Nephron progenitor cell (in vitro differentiated cells): ENCODE measurements at regions not wholly inside any gene's neighbourhood (a gene's known extent, or its start where the extent isn't known, plus 50 kb on each side); places are given as distances from the start of the nearest gene placed in this dataset.

ENCODE experiments used
- DNase-seq: peaks from one replicate; pipeline ENCODE4 v3.0.0; 2021
- H3K27ac Mint-ChIP-seq: 2 replicates; pipeline ENCODE4 v1.8.0; 2021; ENCODE audit warnings: mild to moderate bottlenecking, moderate library complexity, mixed read lengths
- H3K27me3 Mint-ChIP-seq: 2 replicates; pipeline ENCODE4 v1.8.0; 2021; ENCODE audit warnings: mild to moderate bottlenecking, low read depth, mixed read lengths; ENCODE audit not compliant: poor library complexity
- H3K36me3 Mint-ChIP-seq: 2 replicates; pipeline ENCODE4 v1.8.0; 2021; ENCODE audit warnings: low read depth, mixed read lengths
- H3K4me1 Mint-ChIP-seq: 2 replicates; pipeline ENCODE4 v1.8.0; 2021; ENCODE audit warnings: mixed read lengths
- H3K4me3 Mint-ChIP-seq: 2 replicates; pipeline ENCODE4 v1.8.0; 2021; ENCODE audit warnings: mild to moderate bottlenecking, moderate library complexity, mixed read lengths
- H3K9me3 Mint-ChIP-seq: 2 replicates; pipeline ENCODE4 v1.8.0; 2021; ENCODE audit warnings: mild to moderate bottlenecking, moderate library complexity, mixed read lengths
- CTCF ChIP-seq: fragments of 200-600 bp; sonication (generic); IDR thresholded peaks from 2 replicates; pipeline ENCODE4 v1.5.0; 2021; ENCODE audit warnings: antibody characterized with exemption

DNA sequence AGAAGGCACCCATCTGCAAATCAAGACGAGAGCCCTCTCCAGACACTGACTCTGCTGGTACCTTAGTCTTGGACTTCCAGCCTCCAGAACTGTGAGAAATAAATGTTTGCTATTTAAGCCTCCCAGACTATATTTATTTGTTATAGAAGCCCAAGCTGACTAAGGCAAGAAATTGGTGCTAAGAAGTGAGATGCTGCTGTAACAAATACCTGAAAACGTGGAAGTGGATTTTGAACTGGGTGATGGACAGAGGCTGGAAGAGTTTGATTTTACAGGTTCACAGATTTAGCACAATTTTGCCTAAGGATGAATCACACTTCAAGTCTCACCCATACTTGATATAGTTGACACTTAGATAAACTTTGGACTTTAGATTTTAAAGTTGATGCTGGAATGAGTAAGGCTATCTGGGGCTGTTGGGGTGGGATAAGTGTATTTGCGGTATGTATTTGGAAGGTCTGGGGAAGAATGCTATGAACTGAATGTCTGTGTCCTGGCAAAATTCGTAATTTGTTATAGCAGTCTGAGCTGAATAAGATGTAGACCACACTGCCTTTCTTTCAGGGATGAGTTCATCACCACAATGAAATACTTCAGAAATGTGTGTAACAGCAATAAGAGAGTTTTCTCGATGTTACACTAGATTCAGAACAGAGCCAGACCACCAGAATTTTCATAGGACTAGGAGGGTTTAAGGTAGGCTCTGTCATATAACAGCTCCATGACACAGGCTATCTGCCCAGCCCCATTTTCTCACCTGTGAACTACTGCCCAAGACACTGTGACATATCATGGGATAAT is 120.5 kb upstream of the LMCD1 start:
- no peak overlapping the region for H3K27ac Mint-ChIP-seq
- peaks cover 5% of the 10 kb centered on the region for H3K27me3 Mint-ChIP-seq
- H3K4me3 Mint-ChIP-seq = no peak overlapping the region
- no peak for DNase-seq
- H3K36me3 Mint-ChIP-seq = no peaks in the 10 kb centered on the region
- peaks cover 11% of the 10 kb centered on the region for H3K9me3 Mint-ChIP-seq
- TF ChIP-seq CTCF = no peak
- H3K4me1 Mint-ChIP-seq = no peaks in the 10 kb centered on the region

DNA sequence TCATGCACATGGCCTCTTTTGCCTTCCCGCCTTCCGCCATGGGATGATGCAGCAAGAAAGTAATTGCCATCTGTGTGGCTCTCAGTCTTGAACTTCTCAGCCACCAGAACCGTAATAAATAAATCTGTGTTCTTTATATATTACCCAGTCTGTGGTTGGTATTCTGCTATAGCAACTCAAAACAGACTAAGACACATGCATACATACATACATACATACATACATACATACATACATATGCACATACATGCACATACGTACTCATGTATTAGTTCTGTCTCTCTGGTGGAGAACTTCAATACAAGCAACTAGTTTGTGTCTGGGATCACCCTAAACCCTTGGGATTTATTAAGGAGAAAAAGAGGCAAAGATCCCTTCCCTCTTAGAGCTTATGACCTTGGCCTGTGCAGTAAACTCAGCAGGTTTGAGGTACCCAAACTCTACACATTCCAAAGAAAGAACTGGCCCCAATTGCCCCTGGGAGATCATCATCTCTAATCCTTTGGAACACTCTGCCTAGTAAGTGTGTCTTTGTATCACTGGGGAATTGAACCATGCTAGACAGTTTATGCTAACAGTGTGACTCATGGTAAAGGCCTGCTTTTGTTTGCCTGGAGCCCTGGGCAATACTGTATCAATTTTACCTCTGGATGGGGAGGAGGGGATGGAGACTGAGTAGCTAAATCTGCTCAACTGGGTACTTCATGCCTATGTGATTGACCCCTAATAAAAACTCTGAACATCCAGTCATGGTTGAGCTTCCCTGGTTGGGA is 115.6 kb upstream of the LMCD1 start:
- no peak overlapping the region for H3K27ac Mint-ChIP-seq
- no peak overlapping the region for H3K4me3 Mint-ChIP-seq
- peaks cover 5% of the 10 kb centered on the region for H3K27me3 Mint-ChIP-seq
- TF ChIP-seq CTCF = no peak
- DNase-seq = no peak
- H3K9me3 Mint-ChIP-seq = peaks cover 5% of the 10 kb centered on the region
- H3K4me1 Mint-ChIP-seq = no peaks in the 10 kb centered on the region
- H3K36me3 Mint-ChIP-seq = no peaks in the 10 kb centered on the region

GRCh38 chr3:8387571-8387970 is 114.1 kb upstream of the LMCD1 start:
- H3K4me1 Mint-ChIP-seq = no peaks in the 10 kb centered on the region

DNA sequence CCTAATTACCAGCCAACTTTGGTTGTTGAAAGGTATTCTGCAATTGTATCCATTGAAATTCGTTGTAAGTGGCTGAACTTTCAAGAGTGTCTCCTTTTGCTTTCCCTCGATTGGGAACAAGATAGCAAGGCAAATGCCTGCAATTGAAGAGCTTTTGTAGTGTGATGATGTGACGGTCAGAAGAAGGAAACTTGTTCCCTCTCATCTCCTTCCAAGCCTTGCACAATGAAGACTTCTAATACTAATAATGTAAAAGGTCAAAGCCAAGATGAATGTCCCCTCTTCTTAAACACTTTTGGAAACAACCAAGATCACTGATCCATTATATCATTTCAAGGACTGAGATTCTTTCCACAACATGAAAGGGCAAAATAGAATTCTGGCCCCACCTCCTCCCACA is 101.9 kb upstream of the LMCD1 start:
- no peaks in the 10 kb centered on the region for H3K4me1 Mint-ChIP-seq
- H3K4me3 Mint-ChIP-seq = no peak overlapping the region
- H3K9me3 Mint-ChIP-seq = peaks cover under 1% of the 10 kb centered on the region
- no peak overlapping the region for H3K27ac Mint-ChIP-seq
- H3K36me3 Mint-ChIP-seq = no peaks in the 10 kb centered on the region
- H3K27me3 Mint-ChIP-seq = peaks cover 13% of the 10 kb centered on the region
- DNase-seq = no peak
- no peak for TF ChIP-seq CTCF

More at GRCh38 chr3:8387571-8387970, 114.1 kb upstream of the LMCD1 start:
- H3K36me3 Mint-ChIP-seq = no peaks in the 10 kb centered on the region
- no peak for TF ChIP-seq CTCF
- no peak overlapping the region for H3K4me3 Mint-ChIP-seq
- DNase-seq = no peak
- peaks cover 5% of the 10 kb centered on the region for H3K9me3 Mint-ChIP-seq
- no peak overlapping the region for H3K27ac Mint-ChIP-seq
- peaks cover 5% of the 10 kb centered on the region for H3K27me3 Mint-ChIP-seq

GRCh38 chr3:8400911-8401310 is 100.7 kb upstream of the LMCD1 start:
- DNase-seq = no peak
- H3K9me3 Mint-ChIP-seq = peaks cover 7% of the 10 kb centered on the region
- no peak for TF ChIP-seq CTCF
- no peak overlapping the region for H3K27ac Mint-ChIP-seq
- no peaks in the 10 kb centered on the region for H3K36me3 Mint-ChIP-seq
- H3K4me3 Mint-ChIP-seq = no peak overlapping the region
- H3K27me3 Mint-ChIP-seq = peaks cover 13% of the 10 kb centered on the region
- no peaks in the 10 kb centered on the region for H3K4me1 Mint-ChIP-seq
